Amniotic stem cell (primary cell): ENCODE measurements at regions not wholly inside any gene's neighbourhood (a gene's known extent, or its start where the extent isn't known, plus 50 kb on each side); places are given as distances from the start of the nearest gene placed in this dataset.
"Not testable (repeated sequence)": the region's sequence is repeated elsewhere in the genome, so short reads cannot be mapped to it uniquely, and the experiment has no call there.

ENCODE experiments used
- DNase-seq: peaks from one replicate; lab custom pipeline; 2025; lab: John Stamatoyannopoulos, UW

DNA sequence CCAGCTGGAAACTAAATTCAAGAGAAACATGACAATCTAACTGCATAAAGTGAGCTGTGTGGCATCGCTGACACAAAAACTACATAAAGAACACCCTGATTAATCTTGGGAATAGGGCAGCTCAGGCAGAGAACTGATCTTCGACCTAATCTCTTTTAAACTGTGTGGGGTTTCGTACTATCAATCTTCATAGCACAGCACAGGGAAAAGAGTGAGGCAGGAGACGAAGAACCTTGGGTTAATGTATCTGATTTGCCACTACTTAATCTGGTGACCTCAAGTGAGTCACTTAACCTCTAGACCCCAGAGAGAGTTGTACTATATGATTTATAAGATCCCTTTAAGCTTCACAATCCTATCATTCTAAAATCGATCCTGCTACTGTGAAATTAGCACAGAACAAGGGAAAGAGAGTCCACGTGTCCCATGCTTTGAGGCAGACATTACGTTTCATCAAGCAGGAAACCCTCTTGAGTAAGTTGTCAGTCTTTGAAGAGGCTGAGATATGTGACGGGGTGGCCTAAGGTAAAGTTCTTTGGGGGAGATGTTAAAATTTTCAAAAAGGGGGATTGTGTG lies 519.7 kb downstream of the SOCS6 start:
- no peak for DNase-seq

DNA sequence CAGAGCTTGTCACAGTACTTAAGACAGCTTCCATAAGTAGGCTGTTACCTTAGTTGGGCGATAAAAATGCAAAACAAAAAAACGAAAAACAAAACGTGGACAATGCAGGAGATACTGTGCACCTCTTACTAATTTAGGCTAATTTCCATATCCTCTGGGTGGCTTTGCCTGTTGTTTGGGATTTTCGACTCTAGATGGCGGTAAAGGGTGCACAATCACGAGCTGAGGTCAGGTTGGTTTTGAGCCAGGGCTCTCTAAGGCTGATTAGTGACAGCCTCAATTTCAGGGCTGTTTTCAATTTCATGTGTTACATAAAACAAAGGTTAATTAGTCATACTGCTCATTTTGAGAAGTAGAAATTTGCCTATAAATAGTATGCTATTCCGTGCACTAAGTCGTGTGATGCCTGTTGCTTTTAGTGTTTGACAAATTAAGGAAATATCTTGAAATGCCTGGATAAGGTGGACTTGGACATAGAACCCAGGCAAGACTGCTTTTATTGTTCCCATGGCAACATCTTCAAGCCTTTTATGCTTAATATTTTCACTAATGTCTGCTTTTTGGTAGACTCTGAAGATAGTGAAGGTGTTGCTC lies 493.1 kb downstream of the SOCS6 start:
- DNase-seq: no peak

DNA sequence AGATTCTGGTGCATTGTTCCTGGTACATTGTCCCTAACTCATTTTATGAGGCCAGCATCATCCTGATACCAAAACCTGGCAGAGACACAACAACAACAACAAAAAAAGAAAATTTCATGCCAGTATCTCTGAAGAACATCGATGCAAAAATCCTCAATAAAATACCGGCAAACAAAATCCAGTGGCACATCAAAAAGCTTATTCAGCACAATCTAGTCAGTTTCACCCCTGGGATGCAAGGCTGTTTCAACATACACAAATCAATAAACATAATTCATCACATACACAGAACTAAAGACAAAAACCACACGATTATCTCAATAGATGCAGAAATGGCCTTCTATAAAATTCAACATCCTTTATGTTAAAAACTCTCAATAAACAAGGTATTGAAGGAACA lies 477.4 kb downstream of the SOCS6 start:
- DNase-seq: not testable (repeated sequence)

DNA sequence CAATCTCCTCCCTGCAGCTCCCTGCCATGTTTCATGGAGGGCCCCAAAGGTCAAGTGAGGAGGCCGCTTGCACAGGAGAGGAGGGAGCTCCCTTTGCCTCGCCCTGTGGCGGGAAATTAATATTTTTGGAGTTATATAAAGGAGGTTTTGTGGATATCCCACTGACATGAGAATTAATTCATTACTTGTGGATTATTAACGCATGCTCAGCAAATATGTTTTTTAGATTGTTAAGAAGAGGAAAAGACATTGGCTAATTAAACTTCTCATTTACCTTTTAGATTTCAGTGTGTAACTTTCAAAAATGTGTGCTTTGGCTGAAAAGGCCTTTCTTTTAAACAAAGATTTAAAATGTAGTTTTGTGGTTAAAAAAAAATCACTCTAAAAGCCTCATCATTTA lies 474.0 kb downstream of the SOCS6 start:
- no peak for DNase-seq

DNA sequence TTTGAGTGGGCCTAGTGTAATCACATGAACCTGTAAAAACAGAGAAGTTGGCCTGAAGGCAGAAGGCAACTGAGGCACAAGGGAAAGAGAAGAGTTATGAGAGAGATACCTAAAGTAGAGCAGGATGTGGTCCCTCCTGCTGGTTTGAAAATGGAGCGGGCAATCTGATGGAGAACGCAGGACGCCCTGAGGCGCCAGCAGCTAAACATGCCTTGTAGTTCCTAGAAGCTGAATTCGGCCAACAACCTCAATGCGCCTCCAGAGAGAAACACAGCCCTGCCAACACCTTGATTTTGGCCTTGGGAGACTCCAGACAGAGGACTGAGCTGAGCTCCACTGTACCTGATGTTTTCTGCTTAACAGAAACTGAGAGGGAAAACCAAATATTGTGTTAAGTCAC lies 469.9 kb downstream of the SOCS6 start:
- DNase-seq: no peak

DNA sequence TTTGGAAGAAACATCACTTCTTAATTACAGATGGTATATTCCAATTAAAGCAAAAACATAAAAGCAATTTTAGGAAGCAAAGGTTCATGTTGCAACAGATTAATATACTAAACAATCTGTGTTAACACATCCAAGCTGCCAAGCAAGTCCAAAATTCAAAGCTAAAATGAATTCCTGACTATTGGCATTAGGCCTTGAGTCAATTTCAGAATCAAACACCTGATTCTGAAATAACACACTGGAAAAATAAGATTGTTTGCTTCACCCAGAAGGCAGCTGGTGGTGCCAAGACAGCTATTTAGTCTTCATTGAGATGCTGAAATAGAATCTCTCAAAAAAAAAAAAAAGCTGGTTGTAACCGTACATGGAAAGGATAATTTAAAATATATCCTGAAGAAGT lies 465.6 kb downstream of the SOCS6 start:
- no peak for DNase-seq

DNA sequence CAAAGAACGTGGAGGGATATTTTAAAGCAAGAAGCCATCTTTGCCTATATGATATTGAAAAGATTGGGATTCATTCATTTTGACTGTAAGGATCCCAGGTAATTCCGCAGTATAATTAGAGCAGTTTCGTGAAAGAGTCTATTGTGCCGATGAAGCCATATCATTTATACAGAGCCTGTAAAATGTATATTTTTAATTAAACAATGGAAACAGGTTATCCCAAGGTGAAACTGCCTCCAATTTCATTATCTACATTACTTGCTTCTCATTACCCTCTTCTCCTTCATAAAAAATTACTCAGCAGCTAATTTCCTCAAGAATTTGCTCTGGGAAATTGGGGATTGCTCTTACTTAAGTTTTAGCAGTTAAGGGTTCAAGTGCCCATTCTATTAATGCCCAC lies 444.1 kb downstream of the SOCS6 start:
- no peak for DNase-seq

DNA sequence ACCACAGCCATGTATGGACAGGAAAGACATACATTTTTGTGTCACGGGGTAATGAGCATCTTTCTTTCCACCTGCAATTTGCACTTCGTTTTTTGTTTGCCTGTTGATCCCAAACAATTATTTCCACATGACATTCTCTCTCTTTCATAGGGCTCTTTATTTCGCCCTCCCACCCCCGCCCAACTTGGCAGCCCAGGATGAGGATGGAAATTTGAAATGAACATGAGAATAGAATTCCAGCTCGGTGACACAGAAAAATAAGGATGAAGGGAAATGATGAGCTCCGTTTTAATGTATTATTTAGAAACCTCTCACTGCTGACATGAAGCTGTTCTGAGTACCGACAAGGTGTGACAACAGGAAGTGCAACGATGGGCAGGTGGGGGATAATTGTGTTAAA lies 443.3 kb downstream of the SOCS6 start:
- no peak for DNase-seq

DNA sequence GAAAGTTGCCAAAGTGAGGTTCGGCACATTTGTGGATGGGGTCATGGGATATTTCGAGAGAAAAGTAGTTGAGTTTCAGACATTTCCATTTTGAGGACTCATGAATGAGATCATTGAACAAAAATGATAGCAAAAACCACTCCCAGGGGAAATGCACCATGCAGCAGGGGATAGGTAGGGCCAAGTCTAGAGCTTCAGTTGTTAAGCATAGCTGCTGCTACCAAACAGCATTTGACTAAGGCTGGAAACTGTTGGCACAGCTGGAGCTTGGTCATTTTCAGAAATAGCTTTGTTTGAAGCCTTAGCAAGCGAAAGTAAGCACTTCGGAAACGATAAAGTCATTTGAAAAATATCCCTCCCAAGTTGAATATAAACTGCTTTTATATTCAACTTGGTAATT lies 431.8 kb downstream of the SOCS6 start:
- DNase-seq: no peak

DNA sequence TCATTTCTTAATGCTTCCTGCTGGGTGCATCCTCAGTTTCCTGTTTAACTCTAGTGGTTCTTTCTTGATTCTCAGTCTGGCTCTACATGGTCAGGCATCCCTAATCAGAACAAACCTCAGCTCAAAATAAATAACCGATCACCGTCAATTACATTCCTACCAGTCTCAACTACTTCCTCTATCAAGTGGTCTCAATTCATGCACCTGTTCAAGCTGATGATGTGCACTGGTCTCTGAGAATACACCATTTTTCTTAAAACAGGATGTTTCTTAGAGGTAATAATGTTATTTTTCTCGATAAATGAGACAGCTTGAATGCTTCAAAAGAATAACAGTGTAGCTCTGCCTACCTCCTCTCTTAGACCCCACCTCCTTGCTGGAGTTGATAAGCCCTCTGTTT lies 420.9 kb downstream of the SOCS6 start:
- no peak for DNase-seq

DNA sequence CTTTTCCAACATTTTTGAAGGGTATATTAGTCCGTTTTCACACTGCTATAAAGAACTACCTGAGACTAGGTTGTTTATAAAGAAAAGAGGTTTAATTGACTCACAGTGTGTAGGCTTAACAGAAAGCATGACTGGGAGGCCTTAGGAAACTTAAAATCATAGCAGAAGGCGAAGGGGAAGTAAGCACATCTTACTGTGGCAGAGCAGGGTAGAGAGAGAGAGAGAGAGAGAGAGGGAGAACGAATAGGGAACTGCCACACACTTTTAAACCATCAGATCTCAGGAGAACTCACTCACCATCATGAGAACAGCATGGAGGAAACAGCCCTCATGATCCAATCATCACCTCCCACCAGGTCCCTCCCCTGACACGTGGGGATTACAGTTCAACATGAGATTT lies 420.3 kb downstream of the SOCS6 start:
- DNase-seq: no peak

DNA sequence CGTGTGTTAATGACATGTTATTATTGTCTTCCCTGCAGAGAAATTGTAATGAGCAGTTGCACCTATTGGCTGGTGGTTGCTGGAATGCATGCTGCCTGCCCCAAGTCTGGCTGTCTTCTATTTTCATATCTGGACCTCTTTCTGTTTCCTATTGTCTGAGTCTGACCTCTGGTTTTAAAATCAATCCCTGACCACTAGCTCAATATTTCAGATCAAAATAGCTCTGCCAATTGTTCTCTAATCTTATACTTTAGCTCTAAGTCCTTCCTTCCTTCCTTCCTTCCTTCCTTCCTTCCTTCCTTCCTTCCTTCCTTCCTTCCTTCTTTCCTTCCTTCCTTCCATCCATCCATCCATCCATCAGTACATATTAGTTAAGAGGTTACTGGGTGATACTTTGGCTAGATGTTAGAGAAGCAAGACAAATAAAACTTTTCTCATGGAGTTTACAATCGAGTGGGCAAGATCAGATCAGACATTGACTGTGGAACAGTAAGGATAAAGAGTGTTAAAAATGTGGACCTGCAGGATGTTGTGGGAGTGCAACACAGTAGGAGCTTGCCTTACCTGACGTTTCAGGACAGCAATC lies 417.1 kb downstream of the SOCS6 start:
- no peak for DNase-seq

DNA sequence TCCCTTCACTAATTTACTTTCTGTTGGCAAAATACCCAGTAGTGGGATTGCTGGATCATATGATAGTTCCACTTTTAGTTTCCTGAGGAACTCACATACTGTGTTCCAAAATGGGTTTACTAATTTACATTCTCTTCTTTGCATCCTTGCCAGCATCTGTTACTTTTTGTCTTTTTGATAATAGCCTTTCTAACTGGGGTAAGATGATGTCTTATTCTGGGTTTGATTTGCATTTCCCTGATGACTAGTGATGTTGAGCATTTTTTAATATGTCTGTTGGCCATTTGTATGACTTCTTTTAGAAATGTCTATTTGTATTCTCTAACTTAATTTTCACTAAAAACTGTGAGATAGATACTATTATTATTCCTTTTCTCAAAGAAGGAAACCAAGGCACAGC lies 411.7 kb downstream of the SOCS6 start:
- DNase-seq: no peak

DNA sequence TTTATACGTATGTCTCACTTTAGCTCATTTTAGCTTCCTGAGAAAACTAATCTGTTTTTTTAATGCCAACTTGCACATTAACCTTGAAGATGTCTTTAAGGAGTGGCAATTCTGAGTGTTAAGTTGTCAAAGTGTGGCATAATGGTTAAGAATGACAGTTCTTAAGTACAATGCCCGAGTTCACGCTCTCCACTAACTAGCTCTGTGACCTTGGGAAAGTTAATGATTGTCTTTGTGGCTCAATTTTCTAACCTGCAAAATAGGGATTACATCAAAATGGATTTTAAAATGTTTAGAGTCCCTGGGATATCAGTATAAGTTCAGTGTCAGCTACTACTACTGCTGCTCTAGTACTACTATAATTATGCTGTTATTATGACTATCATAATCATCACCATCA lies 409.7 kb downstream of the SOCS6 start:
- no peak for DNase-seq

DNA sequence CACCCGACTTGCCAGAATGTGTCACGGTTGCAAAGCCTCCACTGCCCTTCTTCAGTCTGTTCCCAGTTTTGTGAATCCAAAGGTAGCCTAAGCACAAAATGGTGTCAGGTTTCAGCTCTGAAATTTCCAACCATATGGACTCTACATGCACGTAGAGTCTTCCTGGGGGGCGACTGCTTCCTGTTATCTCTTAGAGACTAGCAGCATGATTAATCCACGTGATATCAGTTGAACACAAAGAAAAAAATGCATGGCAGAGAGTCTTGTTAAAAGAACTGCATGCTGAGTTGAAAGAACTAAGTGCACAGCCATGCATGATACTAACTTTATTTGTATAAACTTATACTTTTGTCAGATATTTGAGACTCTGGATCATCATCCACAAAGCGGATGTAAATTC lies 404.4 kb downstream of the SOCS6 start:
- no peak for DNase-seq

DNA sequence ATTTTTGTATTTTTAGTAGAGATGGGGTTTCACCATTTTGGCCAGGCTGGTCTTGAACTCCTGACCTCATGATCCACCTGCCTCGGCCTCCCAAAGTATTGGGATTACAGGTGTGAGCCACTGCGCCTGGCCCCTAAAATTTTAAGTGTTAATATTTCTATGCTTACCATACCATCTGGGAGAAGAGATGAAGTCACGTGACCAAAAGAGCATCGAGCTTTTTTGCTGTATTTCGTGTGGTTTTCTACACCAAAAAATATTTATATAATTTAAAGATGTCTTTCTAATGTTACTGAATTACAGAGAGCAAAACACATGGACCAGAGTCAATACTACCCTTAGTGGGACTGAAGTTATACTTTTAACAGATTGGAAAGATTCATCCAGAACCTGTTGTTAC lies 400.9 kb downstream of the SOCS6 start:
- not testable (repeated sequence) for DNase-seq

DNA sequence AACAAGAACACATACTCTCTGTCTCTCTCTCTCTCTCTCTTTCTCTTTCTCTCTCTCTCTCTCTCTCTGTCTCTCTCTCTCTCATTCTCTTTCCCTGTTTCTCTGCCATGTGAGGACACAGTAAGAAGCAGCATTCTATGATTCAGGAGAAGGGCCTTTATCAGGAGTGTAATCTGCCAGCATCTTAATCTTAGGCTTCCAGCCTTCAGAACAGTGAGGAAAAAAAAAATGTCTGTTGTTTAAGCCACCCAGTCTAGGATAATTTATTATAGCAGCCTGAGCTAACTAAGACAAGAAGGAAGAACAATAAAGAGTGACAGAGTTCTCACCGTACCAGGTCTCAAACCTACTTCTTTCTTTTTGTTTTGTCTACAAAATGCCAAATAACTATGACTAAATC lies 399.4 kb downstream of the SOCS6 start:
- no peak for DNase-seq

DNA sequence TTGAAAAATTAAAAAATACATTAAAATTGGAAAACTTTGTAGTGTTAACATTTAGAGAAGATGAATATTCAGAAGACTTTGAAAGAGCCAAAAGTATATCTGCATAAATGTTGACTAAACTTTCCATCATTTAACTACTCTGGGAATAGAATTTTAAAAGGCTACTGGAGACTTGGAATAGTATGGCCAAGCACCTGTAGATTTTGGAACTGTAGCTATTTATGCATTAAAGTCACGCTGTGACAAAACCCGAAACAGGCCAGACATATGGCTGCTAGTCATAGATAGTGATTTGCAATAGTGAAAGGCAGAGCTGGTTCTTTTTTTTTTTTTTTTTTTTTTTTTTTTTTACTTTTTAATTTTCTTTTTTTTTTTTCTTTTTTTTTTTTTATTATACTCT lies 396.0 kb downstream of the SOCS6 start:
- DNase-seq: no peak

DNA sequence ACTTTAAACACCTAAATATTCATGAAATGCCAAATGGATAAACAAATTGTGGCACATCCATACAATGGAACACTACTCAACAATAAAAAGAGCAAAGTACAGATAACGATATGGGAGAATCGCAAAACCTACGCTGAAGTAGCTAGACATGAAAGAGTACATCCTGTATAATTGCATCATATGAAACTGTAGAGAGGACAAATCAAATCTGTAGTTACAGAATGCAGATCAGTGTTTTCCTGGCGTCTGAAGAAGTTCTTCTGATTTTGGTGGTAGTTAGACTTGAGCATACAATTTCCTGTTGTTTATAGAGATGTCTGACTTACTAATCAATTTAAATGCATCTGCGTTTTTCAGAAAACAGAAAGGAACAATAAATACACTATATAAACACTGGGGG lies 394.4 kb downstream of the SOCS6 start:
- no peak for DNase-seq

DNA sequence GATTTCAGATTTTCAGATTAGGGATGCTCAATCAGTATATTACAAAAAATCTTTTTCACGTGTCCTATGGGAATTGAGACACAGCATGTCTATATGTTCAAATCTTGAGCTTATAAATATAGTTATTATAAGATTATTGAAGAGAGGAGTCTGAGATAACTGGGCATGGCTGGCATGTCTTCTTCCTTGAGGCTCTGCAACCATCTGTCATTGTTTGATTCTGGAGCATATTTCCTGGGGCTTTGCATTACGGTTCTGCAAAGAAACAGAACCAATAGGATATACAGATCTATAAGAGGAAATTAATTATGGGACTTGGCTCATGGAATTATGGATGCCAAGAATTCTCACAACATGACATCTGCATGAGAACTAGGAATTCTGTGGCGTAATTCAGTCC lies 386.1 kb downstream of the SOCS6 start:
- DNase-seq: no peak

DNA sequence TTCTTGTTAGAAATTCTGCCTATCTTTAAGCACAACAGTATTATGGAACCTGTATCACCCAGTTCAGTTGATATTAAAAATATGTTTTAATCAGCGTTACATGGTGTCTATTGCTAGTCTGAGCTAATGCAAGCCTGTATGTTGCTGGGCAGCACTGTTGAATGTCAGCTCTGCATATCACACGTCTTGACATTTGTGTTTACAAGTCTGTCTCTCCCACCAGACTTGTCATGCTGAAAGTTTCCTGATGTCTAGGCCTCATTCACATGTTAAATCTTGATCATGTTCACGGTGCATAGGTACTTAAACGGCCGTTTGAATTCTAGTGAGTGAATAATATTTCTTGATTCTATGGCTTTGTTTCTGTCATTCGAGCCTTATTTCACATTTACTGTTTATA lies 385.0 kb downstream of the SOCS6 start:
- DNase-seq: no peak

DNA sequence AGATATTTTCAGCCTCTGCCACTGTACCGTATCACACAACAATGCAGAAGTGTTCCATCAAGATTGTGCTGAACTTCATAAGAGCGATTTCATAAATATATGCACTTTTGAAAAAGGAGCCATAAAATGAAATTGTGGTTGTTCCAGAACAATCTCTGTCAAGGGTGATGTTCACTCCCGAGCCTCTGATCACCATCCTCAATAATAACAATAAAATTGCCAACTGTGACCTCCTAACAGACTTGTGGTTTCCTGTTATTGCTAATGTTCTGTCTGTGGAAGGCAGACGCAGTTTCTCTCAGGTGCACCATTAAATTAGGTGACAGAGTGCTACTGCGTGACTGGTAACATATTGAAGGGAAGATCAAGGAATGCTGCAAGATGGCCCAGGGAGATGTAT lies 383.7 kb downstream of the SOCS6 start:
- no peak for DNase-seq

DNA sequence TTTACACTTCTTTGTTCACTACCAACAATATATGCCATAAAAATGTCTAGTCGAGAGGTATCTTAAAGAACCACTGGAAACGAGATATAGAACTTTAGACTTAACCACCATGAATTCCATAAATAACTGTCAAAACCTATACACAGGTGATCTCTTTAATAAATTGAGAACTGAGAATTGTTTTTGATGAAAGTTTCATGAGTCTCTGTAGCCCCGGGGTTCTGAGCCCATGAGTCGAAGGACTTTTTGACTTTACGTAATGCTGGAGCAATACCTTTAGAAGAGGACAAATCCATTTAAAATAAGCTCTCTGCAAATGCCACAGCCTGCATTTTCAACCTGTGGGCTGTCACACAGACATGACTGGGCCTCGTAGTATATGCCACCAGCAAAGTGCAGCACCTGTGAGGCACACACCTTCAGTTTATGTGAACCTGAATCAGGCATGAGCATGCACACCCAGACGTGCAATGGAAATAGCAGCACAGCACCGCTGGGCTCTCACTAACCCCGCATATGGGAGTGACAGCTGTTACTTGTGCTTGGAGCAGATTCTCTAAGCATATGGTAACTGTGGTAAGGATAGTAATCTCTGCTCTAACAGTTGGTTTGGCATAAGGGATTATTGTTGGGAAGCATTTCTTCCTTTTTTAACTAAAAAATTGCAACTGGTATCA lies 383.2 kb downstream of the SOCS6 start:
- DNase-seq: no peak

DNA sequence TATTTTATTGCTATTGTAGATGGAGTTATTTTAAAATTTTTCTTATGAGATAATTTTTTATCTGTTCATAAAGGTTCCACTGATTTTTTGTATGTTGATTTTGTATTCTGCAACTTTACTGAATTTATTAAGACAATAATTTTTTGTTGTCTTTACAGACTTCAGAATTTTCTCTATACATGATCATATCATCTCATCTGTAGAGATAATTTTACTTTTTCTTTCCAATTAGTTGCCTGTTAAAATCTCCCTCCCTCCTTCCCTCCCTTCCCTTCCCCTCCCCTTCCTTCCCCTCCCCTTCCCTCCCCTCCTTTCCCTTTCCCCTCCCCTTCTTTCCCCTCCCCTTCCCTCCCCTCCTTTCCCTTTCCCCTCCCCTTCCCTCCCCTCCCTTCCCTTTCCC lies 378.1 kb downstream of the SOCS6 start:
- no peak for DNase-seq
